ENCODE measurements at regions not wholly inside any gene's neighbourhood (a gene's known extent, or its start where the extent isn't known, plus 50 kb on each side); places are given as distances from the start of the nearest gene placed in this dataset.

DNA sequence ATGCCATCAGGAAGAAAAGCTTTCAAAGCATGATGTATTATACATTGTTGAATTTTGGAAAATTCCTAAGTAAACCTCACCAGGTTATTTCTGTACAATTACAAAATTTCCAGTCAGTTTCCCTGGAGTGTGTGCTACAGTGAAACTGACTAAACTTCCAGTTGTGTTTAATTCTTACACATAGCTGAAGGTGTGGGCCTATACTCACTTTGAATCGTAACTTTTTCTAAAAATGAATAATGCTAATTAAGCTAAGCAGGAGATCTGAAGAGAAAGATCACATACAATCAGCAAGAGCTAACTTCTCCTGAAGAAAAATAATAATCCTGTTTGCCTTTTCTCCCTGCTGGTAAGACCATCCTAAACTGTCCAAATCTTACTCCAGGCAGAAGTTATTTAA lies 537.2 kb upstream of the PBX1 start:
- dilution Hi-C loops (cut with MboI; ENCODE audit: extremely low pct_ligation_motif_present, low sequenced_read_pairs) = no loop called here
- TF ChIP-seq CTCF (IDR thresholded peaks at IDR 0.05; ENCODE audit: extremely low read depth in 1 of 2, insufficient read depth in 1 of 2, low read depth in 1 of 2, low read length in 2 of 2) (no peak), JUN (IDR thresholded peaks at IDR 0.05; ENCODE audit: borderline replicate concordance, insufficient read depth, insufficient read length, low read depth) (no peak), GATA2 (IDR thresholded peaks at IDR 0.05; ENCODE audit: insufficient read depth, insufficient read length, low read depth, low read length) (no peak), FOS (IDR thresholded peaks at IDR 0.05; ENCODE audit: borderline replicate concordance, insufficient read depth, low read length) (no peak), POLR2AphosphoS5 (IDR thresholded peaks at IDR 0.05; ENCODE audit: insufficient read depth, low read depth, low read length) (no peak), MAX (IDR thresholded peaks at IDR 0.05; ENCODE audit: insufficient read depth, insufficient read length) (no peak), EZH2 (IDR thresholded peaks at IDR 0.05; ENCODE audit: borderline replicate concordance, low read depth, low read length, severe bottlenecking) (no peak), POLR2A (IDR thresholded peaks at IDR 0.05; ENCODE audit: low read depth, low read length) (no peak)
- ChIA-PET CTCF (no interaction called here), POLR2A (no interaction called here)
- Histone ChIP-seq H3K9me1 (replicated peaks; ENCODE audit: control insufficient read depth, extremely low read depth, insufficient read depth, low read length) (no peaks in the 10 kb centered on the region), H3K4me1 (ENCODE audit: control insufficient read depth, extremely low read depth, insufficient read depth, low read length) (no peaks in the 10 kb centered on the region), H3K9ac (replicated peaks; ENCODE audit: extremely low read depth, insufficient read depth, low read length) (no peak overlapping the region), H3K27me3 (ENCODE audit: control insufficient read depth in 2 of 2, insufficient read depth in 2 of 2, low read length in 2 of 2) (no peaks in the 10 kb centered on the region), H3K79me2 (ENCODE audit: control insufficient read depth, insufficient read depth, low read length) (no peaks in the 10 kb centered on the region), H3K9me3 (replicated peaks; ENCODE audit: control insufficient read depth, insufficient read depth, low read length) (no peaks in the 10 kb centered on the region), H3K27ac (ENCODE audit: insufficient read depth, low read depth, low read length) (no peak overlapping the region), H3K36me3 (ENCODE audit: control insufficient read depth in 2 of 2, extremely low read depth in 1 of 2, insufficient read depth in 2 of 2, low read length in 2 of 2) (no peaks in the 10 kb centered on the region), H2AFZ (ENCODE audit: low read depth, low read length) (no peak overlapping the region), H4K20me1 (replicated peaks; ENCODE audit: control insufficient read depth, extremely low read depth, insufficient read depth, low read length) (no peaks in the 10 kb centered on the region), H3K4me2 (ENCODE audit: insufficient read depth, low read length) (no peak overlapping the region), H3K4me3 (replicated peaks in 1 of 3; ENCODE audit: insufficient read depth in 1 of 3, low read depth in 1 of 3, low read length in 3 of 3) (no peak overlapping the region)
- DNase-seq (ENCODE audit: low read depth, low spot score) (no peak), FAIRE-seq (no peak)
- BruUV-seq (replicated peaks) = no TSS peak
- intact Hi-C loops (cut with micrococcal nuclease) = no loop called here
